ENCODE measurements at regions not wholly inside any gene's neighbourhood (a gene's known extent, or its start where the extent isn't known, plus 50 kb on each side); places are given as distances from the start of the nearest gene placed in this dataset.

- intact Hi-C loops (cut with DNase I): no loop called here
- DNase-seq: no peak
- TF ChIP-seq, protein P1, sequence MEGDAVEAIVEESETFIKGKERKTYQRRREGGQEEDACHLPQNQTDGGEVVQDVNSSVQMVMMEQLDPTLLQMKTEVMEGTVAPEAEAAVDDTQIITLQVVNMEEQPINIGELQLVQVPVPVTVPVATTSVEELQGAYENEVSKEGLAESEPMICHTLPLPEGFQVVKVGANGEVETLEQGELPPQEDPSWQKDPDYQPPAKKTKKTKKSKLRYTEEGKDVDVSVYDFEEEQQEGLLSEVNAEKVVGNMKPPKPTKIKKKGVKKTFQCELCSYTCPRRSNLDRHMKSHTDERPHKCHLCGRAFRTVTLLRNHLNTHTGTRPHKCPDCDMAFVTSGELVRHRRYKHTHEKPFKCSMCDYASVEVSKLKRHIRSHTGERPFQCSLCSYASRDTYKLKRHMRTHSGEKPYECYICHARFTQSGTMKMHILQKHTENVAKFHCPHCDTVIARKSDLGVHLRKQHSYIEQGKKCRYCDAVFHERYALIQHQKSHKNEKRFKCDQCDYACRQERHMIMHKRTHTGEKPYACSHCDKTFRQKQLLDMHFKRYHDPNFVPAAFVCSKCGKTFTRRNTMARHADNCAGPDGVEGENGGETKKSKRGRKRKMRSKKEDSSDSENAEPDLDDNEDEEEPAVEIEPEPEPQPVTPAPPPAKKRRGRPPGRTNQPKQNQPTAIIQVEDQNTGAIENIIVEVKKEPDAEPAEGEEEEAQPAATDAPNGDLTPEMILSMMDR (IDR thresholded peaks at IDR 0.05): no peak
- Histone ChIP-seq H3K36me3 (ENCODE audit: insufficient read depth in 1 of 2, low read depth in 1 of 2) (no peaks in the 10 kb centered on the region), H3K27ac (no peak overlapping the region), H3K27me3 (ENCODE audit: insufficient read depth in 3 of 3, low read length in 2 of 3) (no peaks in the 10 kb centered on the region), H3K9me3 (no peaks in the 10 kb centered on the region), H3K4me1 (no peaks in the 10 kb centered on the region), H3K4me3 (no peak overlapping the region)
- WGBS, 3 donors: 81 to 98% (median 82%) methylated on average over 3 of the region's 3 CpGs
- ATAC-seq: no peak
These were observed 486.0 kb downstream of the ENC1 start for GRCh38 chr5:74154526-74154925.

DNA sequence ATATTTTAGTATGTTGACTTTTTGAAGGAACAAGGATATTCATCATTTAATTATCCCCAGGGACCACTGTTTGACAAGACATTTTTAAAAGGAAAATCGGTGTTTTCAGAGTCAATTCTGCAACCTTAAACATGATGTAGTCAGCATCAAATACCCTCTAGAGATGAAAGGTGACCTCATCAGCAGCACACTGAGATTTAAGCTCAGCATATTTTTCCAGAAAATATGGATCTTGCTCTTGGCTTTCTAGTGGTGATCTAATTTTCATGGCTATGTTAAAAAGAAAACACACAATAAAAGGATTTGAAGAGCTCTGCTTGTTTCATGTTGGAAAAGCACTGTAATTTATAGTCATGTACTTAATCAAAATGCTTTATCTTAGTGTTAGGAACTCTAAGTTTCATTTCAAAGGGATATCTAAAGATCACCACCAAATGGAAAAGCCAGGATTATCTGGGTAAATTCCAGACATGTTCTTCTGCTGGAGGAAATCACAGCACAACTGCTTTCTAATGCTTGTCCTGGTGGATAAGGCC is 487.2 kb downstream of the ENC1 start:
- H3K4me1 ChIP-seq: no peaks in the 10 kb centered on the region
- no peak overlapping the region for H3K27ac ChIP-seq
- H3K4me3 ChIP-seq: no peak overlapping the region
- 42 to 44% (median 42%) methylated on average over 1 of the region's 1 CpG for WGBS, 3 donors
- no peaks in the 10 kb centered on the region for H3K9me3 ChIP-seq
- TF ChIP-seq, protein P1 (IDR thresholded peaks at IDR 0.05): no peak
- no peak for ATAC-seq
- no peaks in the 10 kb centered on the region for H3K36me3 ChIP-seq (ENCODE audit: insufficient read depth in 1 of 2, low read depth in 1 of 2)
- intact Hi-C loops (cut with DNase I): no loop called here
- H3K27me3 ChIP-seq (ENCODE audit: insufficient read depth in 3 of 3, low read length in 2 of 3): no peaks in the 10 kb centered on the region
- DNase-seq: no peak

GRCh38 chr5:74152625-74153254 is 487.8 kb downstream of the ENC1 start:
- no peaks in the 10 kb centered on the region for H3K9me3 ChIP-seq
- ATAC-seq (no peak), DNase-seq (no peak)
- 52 to 58% (median 55%) methylated on average over 6 of the region's 6 CpGs for WGBS, 3 donors
- H3K36me3 ChIP-seq (ENCODE audit: insufficient read depth in 1 of 2, low read depth in 1 of 2): no peaks in the 10 kb centered on the region
- TF ChIP-seq, protein P1 (IDR thresholded peaks at IDR 0.05): no peak
- H3K4me3 ChIP-seq: no peak overlapping the region
- no peaks in the 10 kb centered on the region for H3K27me3 ChIP-seq (ENCODE audit: insufficient read depth in 3 of 3, low read length in 2 of 3)
- intact Hi-C loops (cut with DNase I): no loop called here
- H3K4me1 ChIP-seq: no peaks in the 10 kb centered on the region
- no peak overlapping the region for H3K27ac ChIP-seq

DNA sequence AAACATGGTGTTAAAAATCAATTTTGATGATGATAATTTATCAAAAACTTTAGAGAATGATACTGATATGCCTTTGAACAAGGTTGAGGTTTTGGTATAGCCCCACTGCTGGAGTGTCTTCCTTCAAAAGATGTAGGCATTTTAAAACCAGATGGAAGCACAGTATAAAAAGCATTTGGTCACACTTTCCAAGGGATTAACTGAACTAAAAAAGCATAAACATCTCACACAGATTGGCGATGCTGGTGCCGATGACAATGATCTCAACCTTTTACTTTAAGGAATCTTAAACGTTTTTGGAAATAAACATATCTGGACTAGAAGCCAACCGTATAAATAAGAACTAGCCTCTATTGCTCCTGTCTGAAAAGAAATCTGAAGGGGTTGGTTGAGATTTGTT is 488.4 kb downstream of the ENC1 start:
- Histone ChIP-seq H3K27me3 (ENCODE audit: insufficient read depth in 3 of 3, low read length in 2 of 3) (no peaks in the 10 kb centered on the region), H3K9me3 (no peaks in the 10 kb centered on the region), H3K4me1 (no peaks in the 10 kb centered on the region), H3K36me3 (ENCODE audit: insufficient read depth in 1 of 2, low read depth in 1 of 2) (no peaks in the 10 kb centered on the region), H3K27ac (no peak overlapping the region), H3K4me3 (no peak overlapping the region)
- TF ChIP-seq, protein P1 (IDR thresholded peaks at IDR 0.05): no peak
- no peak for ATAC-seq
- intact Hi-C loops (cut with DNase I): no loop called here
- DNase-seq: no peak
- 31 to 53% (median 41%) methylated on average over 4 of the region's 4 CpGs for WGBS, 3 donors

DNA sequence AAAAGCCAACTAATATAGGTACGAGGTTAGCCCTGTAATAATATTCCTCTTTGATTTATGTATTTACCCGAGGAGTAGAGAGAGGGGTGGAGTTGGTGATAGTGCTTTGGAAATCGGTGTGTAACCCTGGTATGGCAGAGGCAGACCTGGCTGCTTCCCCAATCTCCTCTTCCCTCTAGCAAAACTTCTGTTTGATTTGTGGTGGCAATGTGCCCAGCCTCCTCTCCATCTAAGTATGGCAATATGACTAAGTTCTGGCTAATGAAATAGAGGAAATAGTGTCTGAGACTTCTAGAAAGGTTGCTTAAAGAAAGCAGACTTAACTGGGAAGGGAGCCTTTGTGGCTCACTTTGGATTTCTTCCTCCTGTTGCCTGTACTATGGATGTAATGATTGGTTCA is 491.1 kb downstream of the ENC1 start:
- peak in 3 of 4 donors; percentile 25 to 47 (median 38) for ATAC-seq
- Histone ChIP-seq H3K27ac (no peak overlapping the region), H3K9me3 (no peaks in the 10 kb centered on the region), H3K4me3 (no peak overlapping the region), H3K36me3 (ENCODE audit: insufficient read depth in 1 of 2, low read depth in 1 of 2) (no peaks in the 10 kb centered on the region), H3K27me3 (ENCODE audit: insufficient read depth in 3 of 3, low read length in 2 of 3) (no peaks in the 10 kb centered on the region), H3K4me1 (no peaks in the 10 kb centered on the region)
- DNase-seq: no peak
- 51 to 70% (median 57%) methylated on average over 3 of the region's 3 CpGs for WGBS, 3 donors
- TF ChIP-seq, protein P1 (IDR thresholded peaks at IDR 0.05): no peak
- intact Hi-C loops (cut with DNase I): no loop called here
